ENCODE measurements at regions not wholly inside any gene's neighbourhood (a gene's known extent, or its start where the extent isn't known, plus 50 kb on each side); places are given as distances from the start of the nearest gene placed in this dataset.
"Not testable (repeated sequence)": the region's sequence is repeated elsewhere in the genome, so short reads cannot be mapped to it uniquely, and the experiment has no call there.

DNA sequence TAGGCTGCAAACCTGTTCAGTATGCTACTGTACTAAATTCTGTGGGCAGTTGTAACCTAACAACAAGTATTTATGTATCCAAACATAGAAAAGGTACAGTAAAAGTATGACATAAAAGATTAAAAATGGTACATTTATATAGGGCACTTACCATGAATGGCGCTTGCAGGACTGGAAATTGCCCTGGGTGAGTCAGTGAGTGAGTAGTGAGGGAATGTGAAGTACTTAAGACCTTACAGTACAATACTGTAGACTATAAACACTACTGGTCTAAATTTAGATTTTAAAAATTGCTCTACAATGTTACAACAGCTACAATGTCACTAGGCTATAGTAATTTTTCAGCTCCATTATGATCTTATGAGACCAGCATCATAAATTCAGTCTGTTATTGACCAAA lies 146.0 kb upstream of the GNAI1 start:
- H3K4me3 ChIP-seq (ENCODE audit: low read depth, poor library complexity, severe bottlenecking): no peak overlapping the region
- WGBS, 2 donors: 89 to 95% methylated on average over 1 of the region's 1 CpG
- intact Hi-C loops (cut with DNase I; ENCODE audit: low total_unique reads): no loop called here
- TF ChIP-seq, protein P1, sequence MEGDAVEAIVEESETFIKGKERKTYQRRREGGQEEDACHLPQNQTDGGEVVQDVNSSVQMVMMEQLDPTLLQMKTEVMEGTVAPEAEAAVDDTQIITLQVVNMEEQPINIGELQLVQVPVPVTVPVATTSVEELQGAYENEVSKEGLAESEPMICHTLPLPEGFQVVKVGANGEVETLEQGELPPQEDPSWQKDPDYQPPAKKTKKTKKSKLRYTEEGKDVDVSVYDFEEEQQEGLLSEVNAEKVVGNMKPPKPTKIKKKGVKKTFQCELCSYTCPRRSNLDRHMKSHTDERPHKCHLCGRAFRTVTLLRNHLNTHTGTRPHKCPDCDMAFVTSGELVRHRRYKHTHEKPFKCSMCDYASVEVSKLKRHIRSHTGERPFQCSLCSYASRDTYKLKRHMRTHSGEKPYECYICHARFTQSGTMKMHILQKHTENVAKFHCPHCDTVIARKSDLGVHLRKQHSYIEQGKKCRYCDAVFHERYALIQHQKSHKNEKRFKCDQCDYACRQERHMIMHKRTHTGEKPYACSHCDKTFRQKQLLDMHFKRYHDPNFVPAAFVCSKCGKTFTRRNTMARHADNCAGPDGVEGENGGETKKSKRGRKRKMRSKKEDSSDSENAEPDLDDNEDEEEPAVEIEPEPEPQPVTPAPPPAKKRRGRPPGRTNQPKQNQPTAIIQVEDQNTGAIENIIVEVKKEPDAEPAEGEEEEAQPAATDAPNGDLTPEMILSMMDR (IDR thresholded peaks at IDR 0.05): no peak
- TF ChIP-seq POLR2A (IDR thresholded peaks at IDR 0.05): no peak
- no peak for DNase-seq (ENCODE audit: low spot score in 2 of 2)

DNA sequence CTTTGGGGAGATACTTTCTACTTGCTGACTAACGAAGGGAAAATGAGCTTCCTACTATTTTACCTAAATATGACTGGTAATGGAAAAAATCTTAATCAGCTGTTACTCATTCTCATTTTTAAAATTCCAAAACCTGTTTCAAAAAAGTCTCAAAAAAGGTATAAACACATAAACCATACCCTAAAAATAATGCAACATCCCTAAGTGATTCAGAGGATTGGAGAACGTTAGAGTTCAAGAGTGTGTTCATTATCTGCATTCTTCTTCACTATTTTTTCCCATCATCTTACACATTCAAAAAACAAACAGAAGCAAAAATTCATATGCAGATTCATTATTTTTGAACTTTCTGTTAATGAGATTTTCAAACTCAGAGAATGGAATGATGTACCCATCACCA lies 150.4 kb upstream of the GNAI1 start:
- TF ChIP-seq, protein P1 (IDR thresholded peaks at IDR 0.05): no peak
- TF ChIP-seq POLR2A (IDR thresholded peaks at IDR 0.05): no peak
- 70 to 77% methylated on average over 2 of the region's 2 CpGs for WGBS, 2 donors

GRCh38 chr7:79982141-79982770 lies 152.4 kb upstream of the GNAI1 start:
- no peak for TF ChIP-seq POLR2A (IDR thresholded peaks at IDR 0.05)
- TF ChIP-seq, protein P1 (IDR thresholded peaks at IDR 0.05): no peak
- intact Hi-C loops (cut with DNase I; ENCODE audit: low total_unique reads): no loop called here
- 24 to 34% methylated on average over 2 of the region's 2 CpGs for WGBS, 2 donors
- no peak overlapping the region for H3K4me3 ChIP-seq (ENCODE audit: low read depth, poor library complexity, severe bottlenecking)
- DNase-seq (ENCODE audit: low spot score in 2 of 2): no peak

More for the DNA sequence above, 150.4 kb upstream of the GNAI1 start:
- H3K4me3 ChIP-seq (ENCODE audit: low read depth, poor library complexity, severe bottlenecking): no peak overlapping the region
- no peak for DNase-seq (ENCODE audit: low spot score in 2 of 2)
- intact Hi-C loops (cut with DNase I; ENCODE audit: low total_unique reads): no loop called here

- no peak overlapping the region for H3K4me3 ChIP-seq (ENCODE audit: low read depth, poor library complexity, severe bottlenecking)
- WGBS, 2 donors: 73 to 85% methylated on average over 1 of the region's 1 CpG
- intact Hi-C loops (cut with DNase I; ENCODE audit: low total_unique reads): no loop called here
- DNase-seq (ENCODE audit: low spot score in 2 of 2): no peak
- no peak for TF ChIP-seq POLR2A (IDR thresholded peaks at IDR 0.05)
- TF ChIP-seq, protein P1 (IDR thresholded peaks at IDR 0.05): no peak
Measured at GRCh38 chr7:79980376-79980775, 154.3 kb upstream of the GNAI1 start.

- intact Hi-C loops (cut with DNase I; ENCODE audit: low total_unique reads): no loop called here
- 93 to 94% methylated on average over 2 of the region's 2 CpGs for WGBS, 2 donors
- TF ChIP-seq, protein P1 (IDR thresholded peaks at IDR 0.05): no peak
- TF ChIP-seq POLR2A (IDR thresholded peaks at IDR 0.05): no peak
- H3K4me3 ChIP-seq (ENCODE audit: low read depth, poor library complexity, severe bottlenecking): no peak overlapping the region
- DNase-seq (ENCODE audit: low spot score in 2 of 2): no peak
Measured at GRCh38 chr7:79979437-79979836, 155.2 kb upstream of the GNAI1 start.

DNA sequence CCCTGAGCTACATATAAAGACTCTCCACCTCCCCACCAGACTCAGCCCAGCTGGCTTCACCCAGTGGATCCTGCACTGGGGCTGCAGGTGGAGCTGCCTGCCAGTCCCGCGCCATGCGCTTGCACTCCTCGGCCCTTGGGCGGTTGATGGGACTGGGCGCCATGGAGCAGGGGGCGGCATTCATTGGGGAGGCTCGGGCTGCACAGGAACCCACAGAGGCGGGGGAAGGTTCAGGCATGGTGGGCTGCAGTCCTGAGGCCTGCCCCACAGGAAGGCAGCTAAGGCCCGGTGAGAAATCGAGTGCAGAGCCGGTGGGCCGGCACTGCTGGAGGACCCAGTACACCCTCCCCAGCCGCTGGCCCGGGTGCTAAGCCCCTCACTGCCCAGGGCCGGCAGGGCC lies 157.2 kb upstream of the GNAI1 start:
- intact Hi-C loops (cut with DNase I; ENCODE audit: low total_unique reads): no loop called here
- WGBS, 2 donors: 92 to 95% methylated on average over 5 to 14 of the region's 16 CpGs
- no peak for DNase-seq (ENCODE audit: low spot score in 2 of 2)
- TF ChIP-seq, protein P1 (IDR thresholded peaks at IDR 0.05): no peak
- TF ChIP-seq POLR2A (IDR thresholded peaks at IDR 0.05): no peak
- H3K4me3 ChIP-seq (ENCODE audit: low read depth, poor library complexity, severe bottlenecking): no peak overlapping the region

- 74 to 75% methylated on average over 5 of the region's 5 CpGs for WGBS, 2 donors
- intact Hi-C loops (cut with DNase I; ENCODE audit: low total_unique reads); DNase-seq (ENCODE audit: low spot score in 2 of 2): not testable (repeated sequence)
Measured at GRCh38 chr7:79976711-79977020, 158.0 kb upstream of the GNAI1 start.

GRCh38 chr7:79975986-79976710 lies 158.5 kb upstream of the GNAI1 start:
- DNase-seq (ENCODE audit: low spot score in 2 of 2); intact Hi-C loops (cut with DNase I; ENCODE audit: low total_unique reads); H3K4me3 ChIP-seq (ENCODE audit: low read depth, poor library complexity, severe bottlenecking): not testable (repeated sequence)
- 92 to 94% methylated on average over 26 of the region's 26 CpGs for WGBS, 2 donors

More at GRCh38 chr7:79976711-79977020, 158.0 kb upstream of the GNAI1 start:
- H3K4me3 ChIP-seq (ENCODE audit: low read depth, poor library complexity, severe bottlenecking): not testable (repeated sequence)
